Trophoblast cell (in vitro differentiated cells and primary cell): ENCODE measurements at regions not wholly inside any gene's neighbourhood (a gene's known extent, or its start where the extent isn't known, plus 50 kb on each side); places are given as distances from the start of the nearest gene placed in this dataset.

Experiments used
- DNase-seq, 2 donors: peaks; one replicate each; pipeline ENCODE4 v3.0.0-alpha.2; 2016
- H2AFZ ChIP-seq: 2 replicates; pipeline ENCODE4 v1.6.1; 2013; ENCODE audit warnings: low read length, moderate library complexity, mild to moderate bottlenecking; ENCODE audit not compliant: insufficient read depth, poor library complexity
- H2AK5ac ChIP-seq: 2 replicates; pipeline ENCODE4 v1.6.1; 2013; ENCODE audit warnings: mild to moderate bottlenecking, low read length
- H2BK120ac ChIP-seq: 2 replicates; pipeline ENCODE4 v1.6.1; 2013; ENCODE audit warnings: low read length, mild to moderate bottlenecking, moderate library complexity; ENCODE audit not compliant: insufficient read depth, poor library complexity
- H2BK12ac ChIP-seq: 2 replicates; pipeline ENCODE4 v1.6.1; 2013; ENCODE audit warnings: mild to moderate bottlenecking, low read length, moderate library complexity
- H2BK5ac ChIP-seq: 2 replicates; pipeline ENCODE4 v1.6.1; 2013; ENCODE audit warnings: low read length, low read depth, moderate library complexity, mild to moderate bottlenecking; ENCODE audit not compliant: poor library complexity
- H3K14ac ChIP-seq: 2 replicates; pipeline ENCODE4 v1.6.1; 2013; ENCODE audit warnings: mild to moderate bottlenecking, low read length
- H3K18ac ChIP-seq: 2 replicates; pipeline ENCODE4 v1.6.1; 2013; ENCODE audit warnings: mild to moderate bottlenecking, low read length
- H3K23ac ChIP-seq: 2 replicates; pipeline ENCODE4 v1.6.1; 2013; ENCODE audit warnings: low read length
- H3K27ac ChIP-seq: 2 replicates; pipeline ENCODE4 v1.5.1; 2013; ENCODE audit warnings: low read depth, mild to moderate bottlenecking, inconsistent platforms, low read length, moderate library complexity
- H3K27me3 ChIP-seq: 2 replicates; pipeline ENCODE4 v1.6.1; 2013; ENCODE audit warnings: inconsistent platforms, mild to moderate bottlenecking, low read length, moderate library complexity; ENCODE audit not compliant: insufficient read depth
- H3K36me3 ChIP-seq, 2 experiments: 1 replicate in 1 of 2; 2 replicates in 1 of 2; pipeline ENCODE4 v1.6.1; 2013; ENCODE audit warnings: low read length in 2 of 2, mild to moderate bottlenecking in 2 of 2, moderate library complexity in 1 of 2; ENCODE audit not compliant: insufficient read depth in 2 of 2, control insufficient read depth in 1 of 2
- H3K4ac ChIP-seq: 2 replicates; pipeline ENCODE4 v1.6.1; 2013; ENCODE audit warnings: low read depth, mild to moderate bottlenecking, low read length, moderate library complexity
- H3K4me1 ChIP-seq, 2 experiments: 1 replicate in 1 of 2; 2 replicates in 1 of 2; pipeline ENCODE4 v1.6.1; 2013; ENCODE audit warnings: low read length in 2 of 2, mild to moderate bottlenecking in 2 of 2, moderate library complexity in 1 of 2; ENCODE audit not compliant: insufficient read depth in 2 of 2, control insufficient read depth in 1 of 2
- H3K4me2 ChIP-seq: 2 replicates; pipeline ENCODE4 v1.6.1; 2013; ENCODE audit warnings: inconsistent platforms, mild to moderate bottlenecking, low read length, moderate library complexity
- H3K4me3 ChIP-seq: 2 replicates; pipeline ENCODE4 v1.5.1; 2013; ENCODE audit warnings: mild to moderate bottlenecking, low read depth, low read length, inconsistent platforms
- H3K79me1 ChIP-seq: one replicate; pipeline ENCODE4 v1.6.1; 2013; ENCODE audit warnings: low read length
- H3K79me2 ChIP-seq: 2 replicates; pipeline ENCODE4 v1.6.1; 2013; ENCODE audit warnings: low read length, mild to moderate bottlenecking; ENCODE audit not compliant: control insufficient read depth, insufficient read depth, poor library complexity
- H3K9ac ChIP-seq: 2 replicates; pipeline ENCODE4 v1.6.1; 2013; ENCODE audit warnings: mild to moderate bottlenecking, low read length
- H3K9me3 ChIP-seq: 2 replicates; pipeline ENCODE4 v1.6.1; 2013; ENCODE audit warnings: low read depth, mild to moderate bottlenecking, control low read depth, inconsistent platforms, low read length; ENCODE audit not compliant: insufficient read depth
- H4K12ac ChIP-seq: 2 replicates; pipeline ENCODE4 v1.6.1; 2013; ENCODE audit warnings: low read depth, mild to moderate bottlenecking, low read length, moderate library complexity
- H4K8ac ChIP-seq: 2 replicates; pipeline ENCODE4 v1.6.1; 2013; ENCODE audit warnings: low read depth, mild to moderate bottlenecking, low read length, moderate library complexity
- H4K91ac ChIP-seq: one replicate; pipeline ENCODE4 v1.6.1; 2013; ENCODE audit warnings: low read depth, mild to moderate bottlenecking, low read length, moderate library complexity
- WGBS: extraction: QIAGEN DNeasy Blood & Tissue Kit; methylation state at CpG from one replicate; pipeline ENCODE4 v1.1.7; 2013; ENCODE audit warnings: missing lambda C conversion rate; ENCODE audit not compliant: insufficient read length, insufficient coverage; ENCODE audit errors: extremely low coverage; 5-methylcytosine and 5-hydroxymethylcytosine counted together

DNA sequence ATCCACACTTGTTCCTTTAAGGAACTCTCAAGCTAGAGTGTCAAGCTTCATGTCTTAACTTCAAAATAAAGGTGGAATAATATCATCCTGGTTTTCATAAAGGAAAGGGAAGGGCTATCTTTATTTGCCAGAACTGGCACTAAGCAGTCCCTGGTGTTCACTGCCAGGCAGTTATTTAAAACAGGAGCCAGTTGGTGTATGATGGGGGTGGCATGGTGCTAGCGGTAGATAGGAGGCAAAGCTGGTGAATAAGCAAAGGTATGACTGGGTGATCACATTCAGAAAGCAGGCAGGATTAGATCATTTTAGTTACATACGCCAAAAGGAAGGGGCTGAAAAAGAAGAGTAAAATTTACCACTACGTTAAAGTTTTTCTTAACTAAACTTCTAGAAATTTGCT, 776.3 kb downstream of the BCL11A start:
- Histone ChIP-seq H3K79me1 (no peaks in the 10 kb centered on the region), H3K18ac (no peak overlapping the region), H4K91ac (no peak overlapping the region), H4K8ac (no peak overlapping the region), H2AK5ac (no peak overlapping the region), H4K12ac (no peak overlapping the region), H3K27me3 (no peaks in the 10 kb centered on the region), H3K4ac (no peak overlapping the region), H3K27ac (no peak overlapping the region), H3K4me1 (no peaks in the 10 kb centered on the region), H2AFZ (no peak overlapping the region), H3K23ac (no peak overlapping the region), H2BK12ac (no peak overlapping the region), H3K9ac (no peak overlapping the region), H3K79me2 (no peaks in the 10 kb centered on the region), H3K4me2 (no peak overlapping the region), H3K4me3 (no peak overlapping the region), H3K9me3 (no peaks in the 10 kb centered on the region), H3K14ac (no peak overlapping the region), H3K36me3 (no peaks in the 10 kb centered on the region), H2BK5ac (no peak overlapping the region), H2BK120ac (no peak overlapping the region)
- no CpG with 5 or more reads among the region's 3 CpGs for WGBS
- no peak for DNase-seq

DNA sequence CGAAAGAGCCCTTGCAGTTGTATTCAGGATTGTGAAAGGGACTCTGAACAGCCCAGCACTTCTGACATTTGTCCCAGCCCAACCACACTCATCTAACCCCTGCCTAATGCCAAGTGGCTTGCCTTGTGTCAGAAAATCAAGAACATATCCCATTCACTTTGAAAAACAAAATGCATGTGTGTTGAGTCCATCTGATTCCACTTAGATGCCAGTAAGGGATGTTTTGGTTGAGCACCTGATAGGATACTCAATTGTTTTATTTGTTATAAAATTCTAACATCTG, 776.8 kb downstream of the BCL11A start:
- H2BK120ac ChIP-seq, result no peak overlapping the region
- no peak overlapping the region for H3K4me2 ChIP-seq
- no CpG with 5 or more reads among the region's 1 CpG for WGBS
- H3K9me3 ChIP-seq, result no peaks in the 10 kb centered on the region
- H3K79me1 ChIP-seq, result no peaks in the 10 kb centered on the region
- no peak overlapping the region for H2AK5ac ChIP-seq
- H3K4me3 ChIP-seq, result no peak overlapping the region
- H2BK12ac ChIP-seq, result no peak overlapping the region
- H2BK5ac ChIP-seq, result no peak overlapping the region
- H4K12ac ChIP-seq, result no peak overlapping the region
- no peak overlapping the region for H2AFZ ChIP-seq
- H3K9ac ChIP-seq, result no peak overlapping the region
- H3K4ac ChIP-seq, result no peak overlapping the region
- no peak overlapping the region for H4K8ac ChIP-seq
- H3K23ac ChIP-seq, result no peak overlapping the region
- no peak overlapping the region for H3K18ac ChIP-seq
- H3K14ac ChIP-seq, result no peak overlapping the region
- no peaks in the 10 kb centered on the region for H3K27me3 ChIP-seq
- DNase-seq, result no peak
- H4K91ac ChIP-seq, result no peak overlapping the region
- no peaks in the 10 kb centered on the region for H3K36me3 ChIP-seq
- no peaks in the 10 kb centered on the region for H3K4me1 ChIP-seq
- no peaks in the 10 kb centered on the region for H3K79me2 ChIP-seq
- no peak overlapping the region for H3K27ac ChIP-seq

DNA sequence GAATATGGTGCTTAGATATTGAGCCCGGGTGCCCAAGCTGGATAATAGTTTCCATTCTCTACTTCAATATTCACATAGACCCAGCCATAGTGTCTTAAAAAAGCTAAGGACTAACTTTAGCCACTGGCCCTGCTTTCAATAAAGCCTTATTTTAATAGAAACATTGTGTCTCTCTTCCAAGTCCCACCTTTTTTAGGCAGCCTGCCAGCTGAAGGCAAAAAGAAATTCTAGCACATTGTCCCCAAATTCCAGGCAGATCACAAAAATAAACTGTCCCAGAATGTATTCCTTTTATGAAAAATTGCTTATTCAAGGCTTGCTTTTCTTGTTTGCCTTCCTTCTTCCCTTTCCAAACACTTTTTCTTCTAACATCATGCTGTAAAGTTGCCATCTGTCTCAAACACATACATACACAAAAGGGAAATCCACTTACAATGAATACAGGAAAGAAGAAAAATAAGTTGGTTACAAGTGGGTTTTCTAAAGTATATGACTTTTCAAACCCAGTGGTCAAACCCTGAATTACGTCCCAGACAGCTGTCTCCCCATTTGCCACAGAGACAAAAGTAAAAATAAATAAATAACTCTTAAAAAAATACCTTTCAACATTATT, 778.5 kb downstream of the BCL11A start:
- Histone ChIP-seq H3K9ac (no peak overlapping the region), H3K27ac (no peak overlapping the region), H3K79me1 (no peaks in the 10 kb centered on the region), H4K12ac (no peak overlapping the region), H4K8ac (no peak overlapping the region), H3K4ac (no peak overlapping the region), H3K4me1 (no peaks in the 10 kb centered on the region), H2BK12ac (no peak overlapping the region), H3K23ac (no peak overlapping the region), H3K18ac (no peak overlapping the region), H2AK5ac (no peak overlapping the region), H3K4me3 (no peak overlapping the region), H3K9me3 (no peaks in the 10 kb centered on the region), H4K91ac (no peak overlapping the region), H3K79me2 (no peaks in the 10 kb centered on the region), H3K4me2 (no peak overlapping the region), H3K27me3 (no peaks in the 10 kb centered on the region), H2AFZ (no peak overlapping the region), H2BK120ac (no peak overlapping the region), H2BK5ac (no peak overlapping the region), H3K36me3 (no peaks in the 10 kb centered on the region), H3K14ac (no peak overlapping the region)
- no CpG with 5 or more reads among the region's 2 CpGs for WGBS
- no peak for DNase-seq

DNA sequence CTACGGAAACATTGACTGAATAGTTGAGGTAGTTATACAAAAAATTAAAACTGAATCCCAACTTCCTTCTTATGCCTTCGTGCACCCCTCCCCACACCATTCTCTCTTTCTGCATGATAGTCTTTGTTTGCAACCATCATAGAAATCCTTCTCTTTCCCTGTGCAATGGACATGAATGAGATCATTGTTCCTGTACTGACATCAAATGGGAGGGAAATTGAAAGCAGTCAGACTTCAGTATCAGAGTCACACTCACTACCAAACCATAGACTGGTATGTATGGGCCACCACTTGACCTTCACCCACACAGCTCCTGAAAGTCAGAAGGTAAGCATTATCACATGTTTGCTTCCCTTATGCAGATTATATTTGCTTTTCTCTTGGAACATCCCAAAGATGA, 782.8 kb downstream of the BCL11A start:
- Histone ChIP-seq H3K36me3 (peaks cover 0 to 2% of the 10 kb centered on the region in 2 experiments), H2BK5ac (no peak overlapping the region), H3K4me2 (no peak overlapping the region), H3K18ac (no peak overlapping the region), H2AK5ac (no peak overlapping the region), H3K79me2 (no peaks in the 10 kb centered on the region), H2BK120ac (no peak overlapping the region), H3K79me1 (no peaks in the 10 kb centered on the region), H3K14ac (no peak overlapping the region), H3K9ac (no peak overlapping the region), H3K4me1 (peaks cover 0 to 2% of the 10 kb centered on the region in 2 experiments), H3K4me3 (no peak overlapping the region), H3K27me3 (no peaks in the 10 kb centered on the region), H3K9me3 (no peaks in the 10 kb centered on the region), H3K27ac (no peak overlapping the region), H3K23ac (no peak overlapping the region), H3K4ac (no peak overlapping the region), H2BK12ac (no peak overlapping the region), H4K12ac (no peak overlapping the region), H4K8ac (no peak overlapping the region), H4K91ac (no peak overlapping the region), H2AFZ (no peak overlapping the region)
- no CpG with 5 or more reads among the region's 2 CpGs for WGBS
- DNase-seq, result no peak
